Ovary (tissue), 3 donors: ENCODE measurements at regions not wholly inside any gene's neighbourhood (a gene's known extent, or its start where the extent isn't known, plus 50 kb on each side); places are given as distances from the start of the nearest gene placed in this dataset.

ENCODE experiments used
- CTCF ChIP-seq, 3 donors: fragments of 450-650 bp in 2 of 3; fragments of 200-600 bp in 1 of 3; IDR thresholded peaks; one replicate each; pipeline versions ENCODE4 v1.5.1 to v1.8.0; 2016 to 2022; ENCODE audit warnings: antibody characterized with exemption in 3 of 3, mild to moderate bottlenecking in 1 of 3
- EP300 ChIP-seq: sonication (generic); formaldehyde crosslinking; IDR thresholded peaks from one replicate; pipeline ENCODE4 v1.6.1; 2017; ENCODE audit warnings: antibody characterized with exemption
- donor health status: DM: no; HTN: no; CAD: no.

DNA sequence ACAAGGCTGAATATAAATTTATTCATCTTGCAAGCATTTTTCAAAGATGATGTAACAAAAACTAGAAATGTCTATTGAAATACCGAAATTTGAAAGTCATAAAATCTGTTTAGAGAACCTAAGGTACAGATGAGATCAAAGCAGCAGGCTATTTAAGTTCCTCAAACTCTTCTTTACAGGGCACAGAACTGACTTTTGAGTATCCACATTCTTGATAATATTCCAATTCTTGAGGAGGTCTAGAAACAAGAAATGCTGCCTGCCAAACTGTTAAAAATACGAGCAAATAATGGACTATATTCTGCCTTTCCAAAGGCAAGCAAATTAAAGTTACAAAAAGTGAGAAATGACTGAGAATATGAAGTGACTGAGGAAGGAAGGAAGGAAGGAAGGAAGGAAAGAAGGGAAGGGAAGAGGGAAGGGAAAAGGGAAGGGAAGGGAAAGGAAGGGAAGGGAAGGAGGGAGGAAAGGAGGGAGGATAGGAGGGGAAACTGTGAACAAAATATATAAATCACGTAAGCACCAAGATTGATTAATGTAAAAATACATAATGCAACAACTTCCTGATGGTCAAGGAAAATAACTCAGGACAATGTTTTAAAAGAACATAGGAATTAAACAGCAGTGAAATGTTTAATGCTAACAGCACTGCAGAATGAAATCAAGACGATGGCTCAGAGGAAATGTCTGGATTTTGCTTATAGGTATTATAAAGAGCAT, 248.9 kb upstream of the HNRNPA3 start:
- TF ChIP-seq CTCF (IDR thresholded peaks at IDR 0.05), result no peak
- TF ChIP-seq EP300, result no peak
